Cardiac fibroblast (primary cell): ENCODE measurements at regions not wholly inside any gene's neighbourhood (a gene's known extent, or its start where the extent isn't known, plus 50 kb on each side); places are given as distances from the start of the nearest gene placed in this dataset.

ENCODE experiments used
- DNase-seq, 2 donors: peaks; one replicate each; pipeline versions ENCODE4 v3.0.0 to v3.0.0-alpha.2; 2010; ENCODE audit warnings: low read depth in 2 of 2
- H3K4me3 ChIP-seq, 2 donors: replicated peaks in 1 of 2; 1 replicate in 1 of 2; 2 replicates in 1 of 2; pipeline ENCODE4 v1.5.1; 2011; ENCODE audit warnings: low read depth in 2 of 2, low read length in 2 of 2, mild to moderate bottlenecking in 2 of 2, moderate library complexity in 1 of 2
- TF ChIP-seq, protein P1 (sequence below): IDR thresholded peaks from one replicate; pipeline ENCODE4 v1.5.1; 2011; ENCODE audit warnings: low read depth, mild to moderate bottlenecking, low read length, inconsistent platforms

DNA sequence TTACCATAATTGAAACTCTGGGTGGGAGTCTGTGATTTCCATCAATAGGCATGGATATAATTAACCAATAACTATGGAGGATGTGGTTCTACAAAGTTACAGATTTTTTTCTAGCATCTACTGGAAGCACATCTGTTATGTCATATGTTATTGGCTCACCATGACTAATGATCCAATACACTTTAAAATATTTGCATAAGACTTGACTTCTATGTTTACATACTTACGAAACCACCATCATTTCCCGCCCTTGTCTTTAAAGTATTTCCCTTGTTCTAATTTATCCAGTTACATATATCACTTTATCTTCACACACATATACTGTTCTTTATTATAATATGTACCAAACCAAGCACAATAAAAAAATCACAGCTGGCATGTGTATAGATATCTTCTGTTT is 380.3 kb upstream of the CBLB start:
- TF ChIP-seq, protein P1, sequence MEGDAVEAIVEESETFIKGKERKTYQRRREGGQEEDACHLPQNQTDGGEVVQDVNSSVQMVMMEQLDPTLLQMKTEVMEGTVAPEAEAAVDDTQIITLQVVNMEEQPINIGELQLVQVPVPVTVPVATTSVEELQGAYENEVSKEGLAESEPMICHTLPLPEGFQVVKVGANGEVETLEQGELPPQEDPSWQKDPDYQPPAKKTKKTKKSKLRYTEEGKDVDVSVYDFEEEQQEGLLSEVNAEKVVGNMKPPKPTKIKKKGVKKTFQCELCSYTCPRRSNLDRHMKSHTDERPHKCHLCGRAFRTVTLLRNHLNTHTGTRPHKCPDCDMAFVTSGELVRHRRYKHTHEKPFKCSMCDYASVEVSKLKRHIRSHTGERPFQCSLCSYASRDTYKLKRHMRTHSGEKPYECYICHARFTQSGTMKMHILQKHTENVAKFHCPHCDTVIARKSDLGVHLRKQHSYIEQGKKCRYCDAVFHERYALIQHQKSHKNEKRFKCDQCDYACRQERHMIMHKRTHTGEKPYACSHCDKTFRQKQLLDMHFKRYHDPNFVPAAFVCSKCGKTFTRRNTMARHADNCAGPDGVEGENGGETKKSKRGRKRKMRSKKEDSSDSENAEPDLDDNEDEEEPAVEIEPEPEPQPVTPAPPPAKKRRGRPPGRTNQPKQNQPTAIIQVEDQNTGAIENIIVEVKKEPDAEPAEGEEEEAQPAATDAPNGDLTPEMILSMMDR: no peak
- H3K4me3 ChIP-seq: no peak overlapping the region
- DNase-seq: peak in 1 of 2 donors; percentile 79

GRCh38 chr3:106249981-106250380 is 381.2 kb upstream of the CBLB start:
- TF ChIP-seq, protein P1: no peak
- no peak overlapping the region for H3K4me3 ChIP-seq
- no peak for DNase-seq

- H3K4me3 ChIP-seq: no peak overlapping the region
- no peak for DNase-seq
- TF ChIP-seq, protein P1: no peak
Observed at GRCh38 chr3:106251160-106251892, 382.5 kb upstream of the CBLB start.

DNA sequence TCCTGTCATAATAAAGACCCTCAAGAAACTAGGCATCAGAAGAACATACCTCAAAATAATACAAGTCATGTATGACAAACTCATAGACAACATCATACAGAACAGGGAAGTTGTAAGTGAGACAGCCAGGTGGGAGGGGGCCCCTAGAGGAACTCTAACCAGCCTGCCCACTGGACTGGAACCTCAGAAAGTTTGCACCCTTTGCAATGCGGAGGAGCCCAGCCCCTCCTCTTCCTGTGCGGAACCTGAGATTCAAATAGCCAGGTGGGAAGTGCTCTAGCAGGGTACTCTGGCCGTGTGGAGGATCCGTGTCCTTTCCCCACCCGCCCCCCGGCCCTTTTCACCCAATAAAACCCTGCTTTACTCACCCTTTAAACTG is 387.0 kb upstream of the CBLB start:
- TF ChIP-seq, protein P1: no peak
- no peak for DNase-seq
- H3K4me3 ChIP-seq: no peak overlapping the region

DNA sequence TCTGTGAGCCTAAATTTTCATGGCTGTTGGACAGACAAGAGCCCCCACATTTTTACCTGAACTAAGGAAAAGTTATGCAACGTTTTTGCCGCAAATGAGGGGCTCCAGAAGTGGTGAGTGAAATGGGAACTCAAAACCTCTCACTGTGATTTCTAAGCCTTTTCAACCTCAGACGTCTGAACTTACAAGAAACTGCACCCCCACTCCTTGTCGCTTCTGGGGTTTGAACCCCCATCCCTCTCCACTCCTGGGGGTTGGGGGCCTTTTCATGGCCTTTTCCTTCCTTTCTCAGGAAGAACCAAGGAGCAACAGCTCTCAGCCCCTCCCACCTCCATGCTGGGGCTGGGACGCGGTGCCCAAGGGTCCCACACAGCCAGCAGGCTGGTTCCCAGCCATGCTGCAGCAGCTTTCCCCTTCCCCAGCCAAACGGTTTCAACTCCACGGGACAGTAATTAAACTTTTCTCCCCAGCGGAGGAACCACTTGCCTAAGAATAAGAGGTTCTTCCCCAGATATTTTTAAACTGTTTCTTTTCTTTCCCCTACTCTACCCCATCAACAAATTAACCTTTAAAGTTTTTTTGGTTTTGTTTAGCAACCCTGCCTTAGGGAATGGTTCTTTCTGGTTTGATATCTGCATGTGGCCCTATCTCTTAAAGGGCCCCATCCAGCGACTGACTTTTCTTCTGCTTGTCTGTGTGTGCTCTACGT is 387.6 kb upstream of the CBLB start:
- DNase-seq: no peak
- no peak overlapping the region for H3K4me3 ChIP-seq
- TF ChIP-seq, protein P1: no peak

DNA sequence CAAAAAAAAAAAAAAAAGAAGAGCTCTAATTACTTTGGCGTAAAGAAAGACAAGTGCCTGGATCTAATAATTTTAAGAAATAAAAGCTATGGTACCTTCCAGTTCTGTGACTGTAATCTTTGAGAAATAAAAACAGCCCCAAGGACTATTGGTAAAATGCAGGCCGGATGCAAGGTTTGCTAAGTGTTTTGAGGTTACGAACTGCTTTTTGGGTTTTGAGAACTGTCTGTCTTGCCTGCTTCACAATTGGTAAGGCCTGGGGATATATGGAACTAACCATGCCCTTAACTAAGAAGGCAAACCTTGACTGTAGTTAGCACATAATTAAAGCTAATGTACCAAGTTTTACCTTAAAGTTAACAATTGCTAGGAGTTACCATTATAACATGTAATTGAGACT is 388.4 kb upstream of the CBLB start:
- TF ChIP-seq, protein P1: no peak
- DNase-seq: no peak
- H3K4me3 ChIP-seq: no peak overlapping the region
